ENCODE measurements at regions not wholly inside any gene's neighbourhood (a gene's known extent, or its start where the extent isn't known, plus 50 kb on each side); places are given as distances from the start of the nearest gene placed in this dataset.

DNA sequence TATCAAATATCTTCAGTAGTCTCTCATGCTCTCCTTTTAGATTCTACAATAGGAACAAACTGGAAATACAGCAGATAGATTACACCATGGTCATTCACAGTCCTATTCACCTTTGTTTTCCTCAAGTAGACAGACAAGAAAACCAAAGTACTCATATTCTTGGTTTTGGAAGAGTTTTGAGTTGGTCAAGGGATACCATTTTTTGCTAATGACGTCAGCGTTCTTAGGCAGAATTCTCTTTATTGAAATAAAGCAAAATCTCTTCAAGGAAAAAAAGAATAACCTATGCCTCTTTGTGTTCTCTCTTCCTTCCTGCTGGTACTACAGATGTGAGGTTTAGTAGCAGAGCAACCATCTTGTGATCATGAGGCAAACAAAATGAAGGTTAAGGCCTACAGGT is 268.3 kb upstream of the PDZRN3 start:
- Histone ChIP-seq H3K4me1 (ENCODE audit: insufficient read depth) (no peaks in the 10 kb centered on the region), H3K27me3 (replicated peaks; ENCODE audit: insufficient read depth) (0 out of 2 replicates have a peak, but pooled peaks cover 4% of the 10 kb centered on the region), H3K9ac (no peak overlapping the region), H2AFZ (no peak overlapping the region), H3F3A (ENCODE audit: insufficient read depth) (no peaks in the 10 kb centered on the region), H4K20me1 (ENCODE audit: insufficient read depth) (no peaks in the 10 kb centered on the region), H3K4me3 (no peak overlapping the region), H3K9me3 (ENCODE audit: low read depth) (no peaks in the 10 kb centered on the region), H3K27ac (no peak overlapping the region), H3K4me2 (ENCODE audit: unreplicated experiment) (no peak overlapping the region), H3K36me3 (ENCODE audit: low read depth) (no peaks in the 10 kb centered on the region), H3K9me2 (ENCODE audit: insufficient read depth) (no peaks in the 10 kb centered on the region), H3K79me2 (ENCODE audit: insufficient read depth) (no peaks in the 10 kb centered on the region)
- 66 to 77% methylated on average over 2 of the region's 2 CpGs for WGBS, 2 experiments (ENCODE audit: low coverage in 1 of 2, low lambda C conversion rate in 2 of 2, missing lambda C conversion rate in 2 of 2)
- in situ Hi-C loops (cut with MboI) = no loop called here
- TF ChIP-seq EZH2 (IDR thresholded peaks at IDR 0.05; ENCODE audit: insufficient read depth, poor library complexity, severe bottlenecking) (no peak), EZH2phosphoT487 (IDR thresholded peaks at IDR 0.05; ENCODE audit: insufficient read depth, low read depth) (no peak)
- DNase-seq = no peak

DNA sequence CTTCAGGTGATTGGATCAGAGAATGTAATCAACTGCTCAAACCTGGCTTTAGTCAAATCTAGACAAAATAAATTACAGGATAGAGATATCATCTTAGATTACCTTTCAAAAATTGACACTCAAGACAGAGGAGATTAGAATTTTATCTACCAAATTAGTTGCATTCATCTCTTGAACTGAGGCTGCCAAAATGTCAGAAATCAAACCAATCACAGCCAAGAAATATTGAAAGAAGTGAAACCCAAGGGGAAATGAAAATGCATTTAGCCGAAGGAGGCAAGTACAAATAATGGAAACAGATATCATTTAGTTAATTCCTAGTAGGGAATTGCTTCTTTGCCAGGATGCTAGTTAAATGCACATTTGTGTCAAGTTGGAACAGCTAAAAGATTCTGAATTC is 261.1 kb upstream of the PDZRN3 start:
- no peaks in the 10 kb centered on the region for H3K9me3 ChIP-seq (ENCODE audit: low read depth)
- H4K20me1 ChIP-seq (ENCODE audit: insufficient read depth) = no peaks in the 10 kb centered on the region
- TF ChIP-seq EZH2phosphoT487 (IDR thresholded peaks at IDR 0.05; ENCODE audit: insufficient read depth, low read depth) (no peak), EZH2 (IDR thresholded peaks at IDR 0.05; ENCODE audit: insufficient read depth, poor library complexity, severe bottlenecking) (no peak)
- H3K9ac ChIP-seq = no peak overlapping the region
- H3K27ac ChIP-seq = no peak overlapping the region
- H3K4me3 ChIP-seq = no peak overlapping the region
- no peaks in the 10 kb centered on the region for H3F3A ChIP-seq (ENCODE audit: insufficient read depth)
- no peaks in the 10 kb centered on the region for H3K4me1 ChIP-seq (ENCODE audit: insufficient read depth)
- H3K79me2 ChIP-seq (ENCODE audit: insufficient read depth) = no peaks in the 10 kb centered on the region
- in situ Hi-C loops (cut with MboI) = no loop called here
- DNase-seq = no peak
- H3K27me3 ChIP-seq (replicated peaks; ENCODE audit: insufficient read depth) = peaks cover 27% of the 10 kb centered on the region; the same call in 1 of the 2 replicates
- no peak overlapping the region for H3K4me2 ChIP-seq (ENCODE audit: unreplicated experiment)
- WGBS, 2 experiments (ENCODE audit: low coverage in 1 of 2, low lambda C conversion rate in 2 of 2, missing lambda C conversion rate in 2 of 2) = 3 to 17% methylated on average over 1 of the region's 1 CpG
- H2AFZ ChIP-seq = no peak overlapping the region
- no peaks in the 10 kb centered on the region for H3K36me3 ChIP-seq (ENCODE audit: low read depth)
- H3K9me2 ChIP-seq (ENCODE audit: insufficient read depth) = no peaks in the 10 kb centered on the region

DNA sequence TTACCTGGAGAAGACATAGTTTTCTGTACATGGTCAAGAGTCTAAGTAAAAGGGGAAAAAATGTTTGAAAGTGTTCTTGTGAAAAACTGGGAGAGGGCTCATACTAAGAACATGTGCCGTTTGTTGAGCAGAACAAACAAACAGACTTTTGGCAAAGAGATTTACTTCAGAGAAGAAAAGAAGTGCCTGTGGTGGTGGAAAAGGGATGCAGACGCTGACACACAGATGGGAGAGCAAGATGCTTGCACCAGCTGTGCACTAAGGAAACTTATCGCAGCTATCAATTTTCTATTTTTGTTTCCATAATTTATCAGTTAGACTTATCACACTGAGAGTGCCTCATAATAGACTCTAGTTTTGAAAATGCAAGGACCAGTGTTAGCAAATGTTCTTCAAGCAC is 259.6 kb upstream of the PDZRN3 start:
- Histone ChIP-seq H3K9me3 (ENCODE audit: low read depth) (no peaks in the 10 kb centered on the region), H3K9me2 (ENCODE audit: insufficient read depth) (no peaks in the 10 kb centered on the region), H3K4me2 (ENCODE audit: unreplicated experiment) (no peak overlapping the region), H3K27me3 (replicated peaks; ENCODE audit: insufficient read depth) (peaks cover 32% of the 10 kb centered on the region; the same call in 1 of the 2 replicates), H3K36me3 (ENCODE audit: low read depth) (no peaks in the 10 kb centered on the region), H3K79me2 (ENCODE audit: insufficient read depth) (no peaks in the 10 kb centered on the region), H3K27ac (no peak overlapping the region), H3K4me1 (ENCODE audit: insufficient read depth) (no peaks in the 10 kb centered on the region), H2AFZ (no peak overlapping the region), H4K20me1 (ENCODE audit: insufficient read depth) (no peaks in the 10 kb centered on the region), H3F3A (ENCODE audit: insufficient read depth) (no peaks in the 10 kb centered on the region), H3K9ac (no peak overlapping the region), H3K4me3 (no peak overlapping the region)
- in situ Hi-C loops (cut with MboI) = no loop called here
- no peak for TF ChIP-seq EZH2phosphoT487 (IDR thresholded peaks at IDR 0.05; ENCODE audit: insufficient read depth, low read depth)
- TF ChIP-seq EZH2 (IDR thresholded peaks at IDR 0.05; ENCODE audit: insufficient read depth, poor library complexity, severe bottlenecking) = no peak
- DNase-seq = no peak
- 15 to 16% methylated on average over 3 of the region's 3 CpGs for WGBS, 2 experiments (ENCODE audit: low coverage in 1 of 2, low lambda C conversion rate in 2 of 2, missing lambda C conversion rate in 2 of 2)

DNA sequence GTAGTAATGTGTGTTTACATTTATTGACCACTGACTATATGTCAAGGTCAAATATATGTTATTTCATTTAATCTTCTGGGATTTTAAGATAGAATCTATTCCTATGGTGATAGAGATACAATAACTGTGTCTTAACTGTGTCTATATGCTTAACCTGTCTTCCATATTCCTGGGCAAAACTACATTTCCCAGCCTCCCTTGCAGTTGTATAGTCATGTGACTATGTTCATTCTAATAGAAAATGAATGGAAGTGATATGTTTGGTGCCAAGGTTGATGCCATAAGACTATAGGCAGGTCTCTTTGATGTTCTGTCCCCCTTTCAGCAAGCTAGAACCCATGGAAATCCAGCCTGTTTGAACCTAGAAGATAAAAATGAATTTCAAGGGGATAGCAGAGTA is 258.8 kb upstream of the PDZRN3 start:
- no peak for DNase-seq
- Histone ChIP-seq H3K27ac (no peak overlapping the region), H4K20me1 (ENCODE audit: insufficient read depth) (no peaks in the 10 kb centered on the region), H3K4me3 (no peak overlapping the region), H3K79me2 (ENCODE audit: insufficient read depth) (no peaks in the 10 kb centered on the region), H3K27me3 (replicated peaks; ENCODE audit: insufficient read depth) (peaks cover 37% of the 10 kb centered on the region; the same call in 1 of the 2 replicates), H3K4me1 (ENCODE audit: insufficient read depth) (no peaks in the 10 kb centered on the region), H3K9me2 (ENCODE audit: insufficient read depth) (no peaks in the 10 kb centered on the region), H3F3A (ENCODE audit: insufficient read depth) (no peaks in the 10 kb centered on the region), H3K4me2 (ENCODE audit: unreplicated experiment) (no peak overlapping the region), H3K9ac (no peak overlapping the region), H2AFZ (no peak overlapping the region), H3K36me3 (ENCODE audit: low read depth) (no peaks in the 10 kb centered on the region), H3K9me3 (ENCODE audit: low read depth) (no peaks in the 10 kb centered on the region)
- TF ChIP-seq EZH2 (IDR thresholded peaks at IDR 0.05; ENCODE audit: insufficient read depth, poor library complexity, severe bottlenecking) = no peak
- no peak for TF ChIP-seq EZH2phosphoT487 (IDR thresholded peaks at IDR 0.05; ENCODE audit: insufficient read depth, low read depth)
- in situ Hi-C loops (cut with MboI) = no loop called here

Measured in GM23248 (cell line).